ENCODE measurements at regions not wholly inside any gene's neighbourhood (a gene's known extent, or its start where the extent isn't known, plus 50 kb on each side); places are given as distances from the start of the nearest gene placed in this dataset.
"Not testable (repeated sequence)": the region's sequence is repeated elsewhere in the genome, so short reads cannot be mapped to it uniquely, and the experiment has no call there.

DNA sequence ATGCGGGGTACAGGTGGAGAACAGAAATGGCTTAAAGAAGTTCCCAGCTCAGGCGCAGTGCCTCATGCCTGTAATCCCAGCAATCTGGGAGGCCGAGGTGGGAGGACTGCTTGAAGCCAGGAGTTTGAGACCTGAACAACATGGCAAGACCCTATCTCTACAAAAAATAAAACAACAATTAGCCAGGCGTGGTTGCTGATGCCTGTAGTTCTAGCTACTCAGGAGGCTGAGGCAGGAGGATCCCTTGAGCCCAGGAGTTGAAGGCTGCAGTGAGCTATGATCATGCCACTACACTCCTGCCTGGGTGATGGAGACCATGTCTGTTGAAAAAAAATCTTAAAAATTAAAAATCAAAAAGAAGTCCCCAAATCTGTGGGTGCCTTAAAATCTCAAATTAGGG, 228.3 kb upstream of the WSB1 start:
- no peak for DNase-seq

DNA sequence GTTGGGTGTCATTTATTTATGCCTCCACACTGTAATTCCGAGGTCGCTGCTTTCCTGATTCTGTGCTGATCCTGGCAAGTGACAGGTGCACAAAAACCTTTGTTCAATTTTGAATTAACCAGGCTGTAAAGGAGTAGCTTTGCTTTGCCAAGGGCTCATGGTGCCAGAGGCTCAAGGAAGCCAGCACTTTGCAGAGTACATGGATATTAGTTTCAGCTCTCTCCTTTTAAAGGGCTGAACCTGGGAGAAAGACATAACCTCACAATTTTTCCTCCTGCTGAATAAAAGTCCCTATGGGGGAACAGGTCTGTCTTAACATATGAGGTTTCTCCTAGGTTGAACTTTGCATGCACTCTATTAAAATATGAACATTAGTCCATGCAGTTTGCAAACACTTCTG, 227.6 kb upstream of the WSB1 start:
- no peak for DNase-seq

DNA sequence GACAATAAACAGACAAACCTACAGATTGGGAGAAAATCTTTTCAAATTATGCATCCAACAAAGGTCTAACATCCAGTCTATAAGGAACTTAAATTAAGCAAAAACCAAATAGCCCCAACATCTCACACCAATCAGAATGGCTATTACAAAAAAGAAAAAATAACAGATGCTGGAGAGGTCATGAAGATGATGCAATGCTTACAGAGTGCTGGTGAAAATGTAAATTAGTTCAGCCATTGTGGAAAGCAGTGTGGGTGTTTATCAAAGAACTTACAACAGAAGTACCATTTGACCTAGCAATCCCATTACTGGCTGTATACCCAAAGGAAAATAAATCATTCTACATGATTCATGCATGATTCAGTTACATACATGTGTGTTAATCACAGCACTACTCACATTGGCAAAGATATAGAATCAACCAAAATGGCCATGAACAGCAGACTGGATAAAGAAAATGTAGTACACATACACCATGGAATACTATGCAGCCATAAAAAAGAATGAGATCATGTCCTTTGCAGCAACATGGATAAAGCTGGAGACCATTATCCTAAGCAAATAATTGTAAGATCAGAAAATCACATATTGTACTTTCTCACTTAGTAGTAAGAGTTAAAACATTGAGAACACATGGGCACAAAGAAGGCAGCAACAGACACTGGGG, 223.9 kb upstream of the WSB1 start:
- DNase-seq = no peak

DNA sequence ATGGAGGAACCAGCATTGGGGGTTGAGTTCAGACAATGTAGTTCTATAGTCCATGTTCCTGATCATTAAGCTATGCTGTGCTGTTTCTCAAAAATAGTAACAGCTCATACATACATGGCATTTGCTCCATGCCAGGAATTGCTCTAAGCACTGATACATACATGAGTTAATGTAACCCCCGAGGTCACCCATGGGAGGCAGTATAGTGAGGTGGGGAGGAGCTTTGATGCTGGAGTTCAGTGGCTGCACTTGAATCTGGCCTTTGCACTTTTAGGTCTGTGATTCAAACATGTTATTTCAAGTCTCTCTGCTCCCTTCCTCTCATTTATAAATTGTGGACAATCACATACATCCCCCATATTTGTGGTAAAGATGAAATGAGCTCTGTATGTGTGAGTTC, 223.1 kb upstream of the WSB1 start:
- no peak for DNase-seq

DNA sequence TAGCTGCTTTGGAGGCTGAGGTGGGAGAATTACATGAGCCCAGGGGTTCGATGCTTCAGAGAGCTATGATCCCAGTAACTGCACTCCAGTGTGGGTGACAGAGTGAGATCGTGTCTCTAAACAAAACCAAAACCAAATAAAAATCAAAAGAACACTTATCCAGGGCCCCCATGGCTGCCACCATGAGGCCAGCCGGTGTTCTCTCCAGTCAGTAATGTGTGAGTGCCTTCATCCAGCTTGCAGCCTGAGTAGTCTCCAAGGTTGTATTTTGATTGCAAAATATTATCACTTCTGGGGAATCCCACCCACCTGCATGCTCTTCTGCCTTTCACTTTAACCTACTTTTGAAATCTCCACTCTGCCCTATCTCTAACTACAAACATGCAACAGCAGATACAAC, 221.0 kb upstream of the WSB1 start:
- DNase-seq = no peak

DNA sequence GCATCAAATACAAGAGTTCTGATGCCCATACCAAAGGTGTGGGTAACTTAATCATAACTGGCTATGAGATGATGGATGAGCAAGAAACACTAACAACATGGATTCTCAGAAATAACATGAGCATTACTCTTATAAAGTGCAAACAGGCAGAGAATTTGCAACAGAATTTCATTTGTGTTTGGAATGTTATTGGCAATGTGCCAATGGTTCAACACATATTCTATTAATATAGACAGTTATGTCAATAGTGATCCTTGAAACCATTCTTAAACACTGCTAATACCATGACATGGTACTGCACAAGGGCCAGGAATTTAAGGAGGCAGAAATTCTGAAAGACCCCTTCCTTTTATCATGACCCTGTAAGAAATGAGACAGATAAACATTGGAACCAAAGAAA, 217.1 kb upstream of the WSB1 start:
- no peak for DNase-seq

DNA sequence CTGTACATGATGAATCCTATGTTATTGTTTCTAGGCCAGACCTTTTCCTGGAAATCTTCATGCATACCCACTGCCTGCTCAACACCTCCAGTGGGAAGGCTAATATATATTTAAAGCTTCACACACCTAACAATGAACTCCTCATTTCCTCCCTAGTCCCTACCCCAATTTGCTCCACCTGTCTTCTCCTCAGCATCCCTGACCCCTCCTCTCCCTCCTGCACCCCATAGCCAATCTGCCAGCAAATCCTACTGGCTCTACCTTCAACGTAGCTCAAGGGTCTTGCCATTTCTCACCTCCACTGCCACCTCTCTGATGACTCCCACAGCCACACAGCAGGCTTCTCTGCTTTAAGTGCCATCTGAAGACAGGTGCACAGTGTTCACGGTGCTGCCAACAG, 215.6 kb upstream of the WSB1 start:
- no peak for DNase-seq

DNA sequence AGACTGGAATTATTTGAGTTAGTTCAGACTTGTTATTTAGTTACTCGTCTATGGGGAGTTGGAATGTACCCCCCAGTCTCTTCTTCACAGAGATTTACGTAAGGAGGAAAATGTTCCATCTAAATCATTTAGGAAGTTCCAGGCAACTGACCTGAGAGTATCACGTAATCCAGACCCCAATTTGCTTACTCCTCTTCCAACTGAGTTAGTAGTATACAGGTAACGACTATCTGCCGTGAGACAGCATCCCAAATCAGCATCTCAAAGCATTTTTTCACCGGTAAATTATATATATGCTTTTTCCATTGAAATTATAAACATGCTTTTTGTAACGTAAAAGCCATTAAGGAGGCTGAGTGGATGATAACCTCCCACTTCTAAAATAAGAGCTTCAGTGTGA, 214.3 kb upstream of the WSB1 start:
- DNase-seq = no peak

DNA sequence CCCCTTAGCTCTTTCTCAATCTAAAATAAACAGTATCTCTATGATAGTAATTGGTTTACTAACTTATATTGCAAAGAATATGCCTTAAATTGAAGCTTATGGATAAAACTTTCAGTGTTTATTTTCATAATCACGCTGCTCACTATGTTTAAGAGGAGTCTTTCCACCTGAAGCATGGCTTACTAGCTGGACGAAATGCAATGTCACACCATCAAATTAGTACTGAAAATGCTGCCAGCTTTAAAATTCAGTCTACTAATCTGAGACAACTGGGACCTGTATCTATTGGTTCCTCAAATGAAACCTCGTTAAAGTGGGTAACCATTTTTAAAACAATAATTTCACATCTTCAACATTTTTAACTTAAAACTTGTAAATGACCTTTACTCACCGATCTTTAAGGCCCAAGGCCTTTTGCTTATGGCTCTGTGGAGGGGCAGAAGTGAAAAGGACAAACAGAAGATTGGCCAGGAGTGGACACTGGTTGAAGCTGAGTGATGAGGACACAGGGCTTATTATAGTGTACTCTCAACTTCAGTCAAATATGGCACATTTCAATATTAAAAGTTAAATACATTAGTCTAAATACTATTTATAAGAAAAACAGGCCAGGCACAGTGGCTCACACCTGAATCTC, 212.8 kb upstream of the WSB1 start:
- no peak for DNase-seq

DNA sequence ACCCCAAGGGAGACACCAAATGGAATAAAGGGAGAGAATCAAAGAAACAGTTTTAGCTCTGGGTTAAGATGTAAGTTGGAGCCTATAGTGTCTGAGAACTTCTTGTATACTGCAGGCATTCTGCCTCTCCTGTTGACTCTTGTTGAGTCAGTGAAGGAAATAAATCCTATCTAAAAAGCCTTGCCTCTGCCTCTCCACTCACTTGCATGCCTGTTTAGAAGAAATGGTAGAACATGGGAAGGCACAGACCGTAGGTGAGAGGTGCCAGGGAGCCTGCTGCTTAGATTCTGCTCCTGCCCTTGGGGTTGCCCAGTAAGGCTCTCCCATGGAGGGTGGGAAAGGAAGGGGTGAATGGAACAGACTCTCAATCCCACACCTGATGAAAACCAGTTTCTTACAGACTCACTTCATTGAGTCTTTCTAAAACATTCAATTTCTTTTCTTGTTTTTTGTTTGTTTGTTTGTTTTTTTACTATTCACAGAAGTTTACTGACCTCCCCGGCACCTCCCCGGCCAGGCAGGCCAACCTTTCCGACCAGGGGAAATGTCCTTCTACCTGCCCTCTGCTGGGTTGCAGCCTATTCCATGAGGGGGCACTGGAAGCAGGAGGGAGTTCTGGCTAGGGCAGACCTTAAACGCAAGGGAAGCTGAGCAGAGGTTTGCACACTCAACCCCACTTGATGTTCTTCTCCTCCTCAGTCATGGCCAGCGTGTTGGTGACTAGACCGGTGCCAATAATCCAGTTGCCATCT, 211.7 kb upstream of the WSB1 start:
- DNase-seq = no peak

DNA sequence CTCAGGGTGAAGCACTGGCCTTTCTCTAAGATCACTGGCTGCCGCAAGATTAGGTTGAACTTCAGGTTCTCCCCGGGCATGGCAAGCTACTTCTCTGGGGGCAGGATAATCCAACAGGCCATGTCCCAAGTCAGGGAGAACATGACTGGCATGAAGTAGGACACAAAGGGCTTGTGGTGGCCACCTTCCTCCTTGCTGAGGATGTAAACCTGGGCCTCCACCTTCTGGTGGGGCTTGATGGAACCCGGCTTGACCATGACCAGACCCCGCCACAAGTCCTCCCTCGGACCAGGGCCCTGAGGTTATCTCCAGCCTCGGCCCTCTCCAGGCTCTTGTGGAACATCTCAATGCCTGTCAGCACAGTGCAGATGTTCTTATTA, 211.1 kb upstream of the WSB1 start:
- DNase-seq = no peak

DNA sequence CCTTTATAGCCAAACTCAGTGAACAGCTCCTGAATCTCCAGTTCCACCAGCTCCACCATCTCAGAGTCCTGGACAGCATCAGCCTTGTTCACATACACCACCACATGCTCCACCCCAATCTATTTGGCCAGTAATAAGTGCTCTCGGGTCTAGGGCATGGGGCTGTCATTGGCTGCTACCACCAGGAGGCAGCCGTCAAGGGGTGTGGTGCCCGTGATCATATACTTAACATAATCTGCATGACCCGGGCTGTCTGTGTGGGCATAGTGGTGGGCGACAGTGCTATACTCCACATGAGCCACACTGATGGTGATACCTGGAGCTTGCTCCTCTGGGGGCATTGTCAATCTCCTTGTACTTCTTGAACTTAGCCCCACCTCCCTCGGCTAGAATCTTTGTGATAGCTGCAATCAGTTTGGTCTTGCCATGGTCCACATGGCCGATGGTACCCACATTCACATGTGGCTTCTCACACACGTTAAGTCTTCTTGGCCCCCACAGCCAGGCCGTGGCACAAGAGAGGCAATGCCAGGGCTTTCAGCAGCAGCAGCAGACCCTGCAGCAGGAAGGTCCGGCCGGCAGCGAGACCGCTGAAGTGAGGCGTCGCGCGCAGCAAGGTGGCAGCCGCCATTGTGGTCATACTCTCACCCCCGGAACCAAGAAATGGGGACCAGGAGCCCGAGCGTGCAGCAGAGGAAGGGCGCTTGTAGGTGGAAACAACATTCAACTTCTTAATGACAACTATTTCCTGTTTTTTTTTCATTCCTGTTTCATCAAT, 210.3 kb upstream of the WSB1 start:
- DNase-seq = no peak

DNA sequence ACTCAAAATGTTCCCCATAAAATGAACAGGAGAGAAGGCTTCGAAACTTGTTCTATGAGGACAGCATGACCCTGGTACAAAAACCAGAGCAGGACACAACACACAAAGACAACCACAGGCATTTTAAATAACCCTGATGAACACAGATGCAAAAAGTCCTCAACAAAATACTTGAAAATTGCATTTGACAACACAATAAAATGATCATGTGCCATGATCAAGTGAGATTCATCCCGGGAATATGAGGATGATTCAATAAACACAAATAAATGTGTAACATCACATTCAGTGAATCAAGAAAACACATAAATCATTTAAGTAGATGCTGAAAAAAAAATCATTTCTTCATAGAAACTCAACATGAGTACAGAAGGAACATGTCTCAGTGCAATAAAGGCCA, 208.4 kb upstream of the WSB1 start:
- no peak for DNase-seq

DNA sequence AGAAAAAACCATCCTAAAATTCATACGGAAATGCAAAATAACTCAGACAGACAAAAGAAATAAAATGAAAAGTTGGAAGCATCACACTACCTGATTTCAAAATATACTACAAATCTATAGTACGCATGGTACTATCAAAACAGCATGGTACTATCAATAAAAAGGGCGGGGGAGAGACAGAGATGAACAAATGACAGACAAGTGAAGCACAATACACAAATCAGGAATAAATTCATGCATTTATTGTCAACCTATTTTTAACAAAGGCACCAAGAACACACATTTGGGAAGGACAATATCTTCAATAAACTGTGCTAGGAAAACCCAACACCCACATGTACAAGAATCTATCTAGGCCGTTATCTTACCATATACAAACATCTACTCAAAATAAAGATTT, 207.4 kb upstream of the WSB1 start:
- DNase-seq = no peak

DNA sequence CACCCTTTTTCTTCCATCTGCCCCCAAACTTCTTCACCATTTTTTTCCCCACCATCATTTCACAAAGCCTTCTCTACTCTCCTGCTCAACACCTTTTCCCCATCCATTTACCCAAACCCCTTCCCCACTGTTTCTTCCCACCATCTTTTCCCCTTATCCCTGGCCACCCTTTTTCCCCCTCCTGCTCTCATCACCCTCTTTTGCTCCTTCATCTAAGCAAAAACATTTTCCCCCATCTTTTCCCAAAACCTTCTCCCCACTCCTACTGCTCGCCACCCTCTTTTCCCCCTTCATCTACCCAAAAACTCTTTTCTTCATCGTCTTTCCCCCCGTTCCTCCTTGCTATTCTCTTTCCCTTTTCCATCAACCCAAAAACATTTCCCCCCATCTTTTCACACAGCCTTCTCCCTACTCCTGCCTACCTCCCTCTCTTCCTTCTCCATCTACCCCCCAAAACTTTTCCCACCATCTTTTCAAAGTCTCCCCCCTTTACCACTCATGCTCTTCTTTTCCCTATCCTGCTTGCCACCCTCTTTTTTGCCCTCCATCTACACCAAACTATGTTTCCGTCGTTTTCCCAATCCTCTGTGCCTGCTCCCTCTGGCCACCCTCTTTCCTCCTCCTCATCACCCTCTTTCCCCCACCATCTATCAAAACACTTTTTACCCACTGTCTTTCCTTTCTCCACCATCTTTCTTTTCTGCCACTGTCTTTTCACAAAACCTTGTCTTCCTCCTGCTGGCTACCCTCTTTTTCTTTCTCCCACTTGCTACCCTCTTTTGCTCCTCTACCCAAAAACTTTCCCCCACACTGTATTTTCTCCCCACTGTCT, 205.8 kb upstream of the WSB1 start:
- DNase-seq = no peak

DNA sequence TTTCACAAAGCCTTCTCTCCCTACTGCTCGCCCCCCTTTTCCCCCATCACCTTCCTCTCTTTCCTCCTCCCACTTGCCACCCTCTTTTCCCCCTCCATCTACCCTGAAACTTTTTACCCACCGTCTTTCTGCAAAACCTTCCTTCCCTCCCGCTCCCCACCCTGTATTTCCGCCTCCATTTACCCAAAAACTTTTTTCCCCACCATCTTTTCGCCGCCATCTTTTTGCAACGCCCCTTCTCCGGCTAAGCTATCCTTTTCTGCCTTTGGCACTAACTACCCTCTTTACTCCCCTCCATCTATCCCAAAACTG, 205.2 kb upstream of the WSB1 start:
- DNase-seq = no peak

DNA sequence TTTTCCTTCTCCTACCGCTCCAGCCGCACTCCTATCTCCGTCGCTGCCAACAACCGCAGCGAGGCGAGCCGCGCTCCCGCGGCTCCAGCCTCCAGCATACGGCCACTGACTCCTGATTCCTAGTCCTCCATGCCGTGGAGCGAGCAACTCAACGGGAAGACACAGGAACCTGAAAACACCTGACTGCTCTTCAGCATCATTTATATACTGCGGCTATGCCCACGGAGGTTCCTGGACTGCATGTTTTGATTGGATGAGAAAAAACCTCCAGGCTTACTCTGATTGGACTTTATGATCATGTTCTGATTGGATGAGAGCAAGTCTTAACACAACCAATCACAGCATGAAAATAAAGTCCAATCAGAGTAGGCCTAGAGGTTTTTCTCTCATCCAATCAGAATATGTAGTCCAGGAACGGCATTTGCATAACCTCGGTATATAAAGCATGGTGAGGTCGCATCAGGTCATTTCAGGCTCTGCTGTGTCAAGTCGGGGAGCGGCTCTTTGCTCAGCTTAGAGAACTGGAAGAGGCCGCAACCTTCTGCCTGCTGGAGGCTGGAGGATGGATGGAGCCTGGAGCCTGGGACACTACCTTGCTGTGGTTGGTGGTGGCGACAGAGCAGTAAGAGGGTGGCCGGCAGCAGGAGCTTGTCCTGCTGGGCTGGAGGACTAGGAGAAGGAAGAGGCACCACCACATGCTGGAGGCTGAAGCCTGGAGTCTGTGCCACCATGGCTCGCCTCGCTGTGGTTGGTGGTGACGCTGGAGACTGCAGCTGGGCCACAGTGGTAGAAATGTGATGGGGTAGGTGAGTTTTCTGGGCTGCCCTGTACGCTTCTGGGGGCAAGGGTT, 204.6 kb upstream of the WSB1 start:
- not testable (repeated sequence) for DNase-seq

DNA sequence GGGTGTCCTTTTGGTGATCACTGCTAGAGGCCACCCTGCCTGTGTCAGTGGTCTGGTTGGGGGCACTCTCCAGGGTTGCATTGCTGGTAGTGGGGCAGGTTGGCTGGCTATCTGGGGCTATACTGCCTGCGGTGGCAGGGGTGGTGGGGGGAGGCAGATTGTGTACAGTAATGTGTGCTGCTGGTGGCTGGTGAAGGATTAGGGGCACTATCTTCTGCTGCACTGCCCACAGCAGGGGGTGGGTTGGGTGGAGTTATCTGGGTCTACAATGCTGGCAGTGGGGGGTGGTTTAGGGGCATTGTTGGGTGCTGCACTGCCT, 204.0 kb upstream of the WSB1 start:
- DNase-seq = no peak

DNA sequence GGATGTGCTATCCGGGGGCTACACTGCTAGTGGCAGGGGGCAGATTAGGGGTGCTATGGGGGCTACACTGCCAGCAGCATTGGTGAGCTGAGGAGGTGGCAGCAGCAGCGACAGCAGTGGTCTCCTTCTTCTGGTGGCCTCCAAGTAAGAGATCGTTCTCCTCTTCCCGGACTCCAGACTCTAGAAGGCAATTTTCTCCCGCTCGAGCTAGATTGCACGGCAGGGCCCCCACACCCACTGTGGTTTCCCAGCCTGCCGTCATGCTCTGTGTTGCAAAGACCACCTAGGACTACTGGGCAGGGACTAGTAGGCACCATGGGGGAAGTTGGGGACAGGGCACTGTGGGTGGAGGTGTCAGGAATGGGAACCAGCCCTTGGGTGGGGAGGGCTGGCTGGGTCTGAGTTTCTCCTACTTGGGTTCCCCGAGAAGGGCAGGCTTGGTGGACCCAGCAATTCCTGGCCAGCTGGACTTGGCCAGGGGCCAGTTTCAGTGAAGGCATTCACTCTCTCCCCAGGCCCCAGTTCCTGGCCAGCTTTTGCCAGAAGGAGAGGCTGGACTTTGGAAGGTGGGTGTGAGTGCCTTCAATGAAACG, 203.4 kb upstream of the WSB1 start:
- DNase-seq = not testable (repeated sequence)

DNA sequence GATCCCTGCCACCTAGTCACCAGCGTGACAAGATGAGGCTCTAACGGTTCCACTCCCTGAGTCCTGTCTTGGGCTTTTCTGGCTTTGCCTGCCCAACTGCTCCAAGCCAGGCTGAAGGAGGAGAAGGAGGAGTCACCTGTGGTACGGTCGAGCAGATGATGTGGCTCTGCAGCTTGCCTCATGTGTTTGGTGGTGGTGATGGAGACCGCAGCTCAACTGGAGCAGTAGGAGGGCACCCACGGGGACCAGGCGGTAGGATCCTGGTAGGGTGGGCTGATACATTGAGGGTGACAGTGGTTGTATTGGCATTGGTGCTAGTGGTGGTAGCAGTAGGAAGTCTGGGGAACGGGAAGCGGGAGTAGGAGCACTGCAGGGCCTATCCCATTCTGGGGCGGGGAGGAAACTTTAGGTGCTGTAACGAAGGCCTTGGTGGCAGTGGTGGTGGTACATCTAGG, 202.8 kb upstream of the WSB1 start:
- no peak for DNase-seq

DNA sequence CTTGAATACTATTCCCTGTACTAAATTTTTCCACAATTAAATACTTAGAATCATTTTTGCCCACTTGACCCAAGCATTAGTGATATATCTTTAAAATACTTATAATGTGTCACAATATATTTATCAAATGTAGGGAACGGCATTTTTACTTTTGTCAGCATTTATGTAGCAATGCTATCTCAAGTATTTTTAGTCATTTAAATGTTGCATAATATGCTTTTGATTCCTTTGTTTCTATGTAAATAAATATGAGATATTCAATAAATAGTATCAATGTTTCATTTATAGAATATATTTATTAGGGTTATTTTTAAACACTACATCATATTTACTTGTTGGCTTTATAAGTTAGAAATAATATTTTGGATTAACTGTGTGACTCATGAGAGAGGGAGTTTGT, 199.7 kb upstream of the WSB1 start:
- DNase-seq = not testable (repeated sequence)
